ENCODE measurements at regions not wholly inside any gene's neighbourhood (a gene's known extent, or its start where the extent isn't known, plus 50 kb on each side); places are given as distances from the start of the nearest gene placed in this dataset.
"Not testable (repeated sequence)": the region's sequence is repeated elsewhere in the genome, so short reads cannot be mapped to it uniquely, and the experiment has no call there.

- DNase-seq (ENCODE audit: low read depth), result no peak
These were observed 93.1 kb upstream of the HIF1A start for GRCh38 chr14:61602003-61602732.

GRCh38 chr14:61602733-61603077, 92.6 kb upstream of the HIF1A start:
- no peak for DNase-seq (ENCODE audit: low read depth)

- DNase-seq (ENCODE audit: low read depth), result no peak
These were observed 91.6 kb upstream of the HIF1A start for GRCh38 chr14:61603736-61604135.

- DNase-seq (ENCODE audit: low read depth), result no peak
These were observed 87.6 kb upstream of the HIF1A start for GRCh38 chr14:61607570-61608244.

DNA sequence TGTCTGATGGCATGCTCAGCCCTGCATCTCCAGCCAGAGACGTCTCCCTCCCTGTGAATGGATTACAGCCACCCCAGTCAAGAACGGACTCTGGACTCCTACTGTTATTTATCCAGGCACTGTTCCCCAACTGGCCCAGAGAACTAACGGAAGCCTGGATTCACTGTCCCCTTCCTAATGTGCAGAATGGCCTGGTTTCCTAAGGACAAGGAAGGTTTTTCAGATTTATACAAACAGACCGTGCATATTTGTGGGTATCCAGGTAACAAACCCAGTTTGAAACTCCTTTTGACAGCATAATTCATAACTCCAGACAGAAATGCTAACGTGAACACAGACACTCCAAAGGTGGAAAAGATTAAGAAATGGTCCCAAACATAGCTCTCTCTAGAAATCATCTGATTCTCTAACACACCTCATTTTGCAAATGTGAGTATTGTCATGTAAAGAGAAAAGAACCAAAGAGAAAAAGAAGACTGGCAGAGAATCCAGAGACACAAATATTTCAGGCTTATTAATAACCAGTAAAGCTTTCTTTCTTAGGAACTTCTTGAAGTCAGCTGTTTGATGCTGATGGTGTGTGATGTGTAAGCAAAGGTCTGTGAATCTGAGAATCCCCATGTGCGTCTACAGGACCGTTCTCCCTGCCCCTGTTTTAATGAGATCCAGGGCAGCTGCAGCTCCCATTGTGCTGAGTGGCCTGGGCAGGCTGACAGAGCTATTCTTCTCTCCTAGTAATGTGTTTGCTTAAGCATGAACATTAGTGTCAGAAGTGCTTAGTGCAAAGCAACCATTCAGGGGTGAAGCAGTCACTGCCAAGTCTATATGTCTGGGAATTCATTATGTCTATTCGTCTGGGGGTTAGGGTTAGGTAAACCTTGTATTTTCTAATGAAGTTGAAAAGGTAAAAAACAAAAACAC, 86.8 kb upstream of the HIF1A start:
- no peak for DNase-seq (ENCODE audit: low read depth)

GRCh38 chr14:61609191-61609843, 86.0 kb upstream of the HIF1A start:
- DNase-seq (ENCODE audit: low read depth), result no peak

- no peak for DNase-seq (ENCODE audit: low read depth)
These were observed 85.4 kb upstream of the HIF1A start for GRCh38 chr14:61609884-61610283.

GRCh38 chr14:61610900-61611299, 84.4 kb upstream of the HIF1A start:
- no peak for DNase-seq (ENCODE audit: low read depth)

DNA sequence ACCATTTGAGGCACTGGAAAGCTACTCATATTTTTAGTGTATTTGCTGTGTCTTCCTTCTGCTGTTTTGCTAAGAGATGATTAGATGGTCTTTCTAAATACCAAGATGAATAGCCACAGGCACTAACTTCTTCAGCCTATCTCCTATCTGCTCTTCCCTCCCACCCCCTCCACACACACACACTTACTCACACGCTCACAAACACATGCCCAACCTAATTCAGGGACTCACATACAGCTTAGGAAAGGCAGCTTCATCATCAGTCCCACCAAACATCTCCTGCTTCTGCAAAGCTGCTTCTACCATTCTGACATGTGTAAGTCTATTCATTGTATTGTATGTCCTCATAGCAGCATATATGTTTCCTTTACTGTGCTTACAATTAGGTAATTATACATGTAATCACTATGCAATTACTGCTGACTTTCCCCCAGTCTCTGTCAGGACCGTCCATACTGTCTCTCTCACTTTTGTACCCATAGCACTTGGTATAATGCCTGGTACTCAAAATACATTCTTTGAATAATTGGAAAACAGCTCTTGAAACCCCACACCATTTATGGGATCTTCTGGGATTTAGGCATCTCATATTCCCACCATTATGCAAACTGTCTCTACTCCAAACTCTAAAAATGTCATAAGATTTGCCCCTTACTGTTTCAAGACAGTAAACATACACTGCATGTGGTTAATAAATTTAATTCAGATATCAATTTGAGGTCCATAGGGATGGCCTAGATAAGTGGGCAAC, 83.3 kb upstream of the HIF1A start:
- DNase-seq (ENCODE audit: low read depth), result no peak

- not testable (repeated sequence) for DNase-seq (ENCODE audit: low read depth)
These were observed 82.3 kb upstream of the HIF1A start for GRCh38 chr14:61613006-61613405.

DNA sequence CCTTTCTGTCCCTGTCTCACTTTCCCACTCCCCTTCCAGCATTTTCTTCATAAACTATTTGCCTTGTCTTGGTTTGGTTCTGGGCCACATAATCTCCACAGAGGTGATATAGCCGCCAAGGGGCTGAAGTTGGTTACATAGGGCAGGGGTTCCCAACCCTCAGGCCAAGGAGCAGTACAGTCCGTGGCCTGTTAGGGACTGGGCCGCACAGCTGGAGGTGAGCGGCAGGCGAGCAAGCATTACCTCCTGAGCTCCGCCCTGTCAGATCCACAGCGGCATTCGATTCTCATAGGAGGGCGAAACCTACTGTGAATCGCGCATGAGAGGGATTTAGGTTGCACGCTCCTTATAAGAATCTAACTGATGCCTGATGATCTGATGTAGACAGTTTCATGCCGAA, 80.6 kb upstream of the HIF1A start:
- DNase-seq (ENCODE audit: low read depth), result no peak

DNA sequence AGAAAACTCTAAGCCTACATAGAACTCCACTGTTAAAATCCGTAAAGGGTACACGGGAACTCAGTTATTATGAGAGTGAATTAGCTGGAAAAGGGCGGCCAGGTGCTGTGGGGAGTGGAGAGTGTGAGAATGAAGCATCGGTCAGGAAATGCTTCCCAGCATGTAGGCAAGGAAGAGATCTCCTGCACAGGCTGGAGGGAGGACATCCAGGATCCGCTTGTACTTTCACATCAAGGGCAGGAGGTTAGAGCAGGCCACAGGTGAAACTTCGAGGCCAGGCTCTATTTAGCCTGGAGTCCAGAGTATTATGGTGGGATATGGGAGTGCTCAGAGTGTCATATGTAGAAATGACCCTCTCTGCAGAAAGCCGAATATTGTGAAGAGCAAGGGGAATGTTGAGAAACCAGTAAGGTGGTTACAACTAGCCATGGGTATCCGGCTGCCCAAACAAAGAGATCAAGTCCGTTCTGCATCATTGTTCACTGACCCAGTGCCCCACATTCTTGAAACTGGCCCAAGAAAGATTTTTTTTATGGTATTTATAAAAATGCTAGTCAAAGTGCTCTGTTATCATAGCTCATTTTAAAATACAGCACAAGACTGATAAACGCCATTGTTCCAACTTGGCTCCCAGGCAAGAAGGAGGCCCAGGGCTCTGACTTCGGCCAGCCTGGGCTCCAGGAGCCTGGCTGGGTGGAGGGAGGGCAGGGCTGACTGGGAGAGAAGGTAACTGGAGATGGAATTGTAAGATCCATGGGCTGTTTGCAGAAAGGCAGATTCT, 79.4 kb upstream of the HIF1A start:
- DNase-seq (ENCODE audit: low read depth), result no peak

DNA sequence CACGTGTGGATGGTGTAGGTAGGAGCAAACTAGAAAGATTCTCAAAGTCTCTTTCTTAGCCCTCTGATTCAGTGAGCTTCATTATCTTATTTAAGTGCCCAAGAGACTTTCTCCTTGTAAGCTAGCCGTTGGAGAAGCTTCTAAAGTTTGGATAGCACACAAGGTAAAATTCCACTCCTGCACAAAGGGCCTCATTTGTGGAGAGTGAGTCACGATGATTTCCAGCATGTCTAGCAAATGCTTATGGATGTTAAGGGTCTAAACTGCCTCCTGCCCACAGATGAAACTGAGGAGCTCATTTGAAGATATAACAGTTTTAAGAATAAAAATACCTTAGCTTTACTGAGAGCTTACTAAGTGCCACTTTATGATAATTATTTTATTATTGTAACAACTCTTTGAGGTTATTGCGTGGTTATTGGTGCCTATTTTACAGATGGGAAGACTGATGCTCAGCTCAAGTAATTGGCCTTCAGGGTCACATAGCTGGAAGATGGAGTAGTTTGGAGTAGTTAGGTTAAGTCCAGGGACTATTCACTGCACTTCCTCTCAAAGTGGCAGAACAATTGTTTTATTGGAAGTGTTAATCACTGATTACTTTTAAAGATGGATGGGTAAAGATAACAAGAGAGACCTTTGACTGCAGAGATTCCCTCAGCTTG, 78.7 kb upstream of the HIF1A start:
- no peak for DNase-seq (ENCODE audit: low read depth)

DNA sequence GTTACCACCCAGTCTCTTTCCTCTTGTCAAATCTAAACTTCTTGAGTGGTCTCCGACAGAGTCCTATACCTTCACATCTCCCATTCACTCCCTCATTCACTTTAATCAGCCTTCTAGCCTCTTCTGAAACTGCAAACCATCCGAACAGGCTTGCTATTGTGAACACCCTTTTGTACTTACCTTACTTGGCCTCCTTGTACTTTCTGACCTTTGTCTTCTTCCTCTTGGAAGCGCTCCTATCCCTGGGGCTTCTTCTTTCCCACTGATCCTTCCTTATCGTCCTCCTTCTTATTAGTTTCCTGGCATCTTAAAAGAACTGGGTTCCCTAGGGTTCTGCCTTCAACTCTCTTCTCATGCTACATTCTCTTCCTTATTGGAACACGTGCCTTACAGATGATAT, 76.9 kb upstream of the HIF1A start:
- DNase-seq (ENCODE audit: low read depth), result no peak

- DNase-seq (ENCODE audit: low read depth), result no peak
These were observed 75.8 kb upstream of the HIF1A start for GRCh38 chr14:61619494-61619893.

GRCh38 chr14:61620130-61620946, 75.0 kb upstream of the HIF1A start:
- DNase-seq (ENCODE audit: low read depth), result peak; percentile 27

GRCh38 chr14:61621444-61621843, 73.9 kb upstream of the HIF1A start:
- no peak for DNase-seq (ENCODE audit: low read depth)

DNA sequence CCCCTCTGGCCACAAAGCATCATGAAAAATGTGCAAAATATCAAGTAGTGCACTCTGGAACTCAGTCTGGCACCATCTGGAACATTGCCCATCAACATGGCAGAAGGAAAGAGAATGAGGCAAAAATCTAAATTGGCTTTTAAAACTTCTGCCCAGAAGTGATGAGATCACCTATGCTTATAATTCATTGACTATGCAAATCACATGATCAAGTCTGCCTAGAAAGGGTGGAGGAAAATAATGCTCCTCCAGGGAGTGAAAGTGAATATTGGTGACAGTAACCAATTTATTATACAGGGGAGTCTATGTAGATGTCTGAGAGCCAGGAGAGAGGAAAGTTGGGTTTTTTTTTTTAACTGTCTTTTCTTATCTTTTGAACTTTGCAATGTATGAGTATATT, 73.3 kb upstream of the HIF1A start:
- no peak for DNase-seq (ENCODE audit: low read depth)

DNA sequence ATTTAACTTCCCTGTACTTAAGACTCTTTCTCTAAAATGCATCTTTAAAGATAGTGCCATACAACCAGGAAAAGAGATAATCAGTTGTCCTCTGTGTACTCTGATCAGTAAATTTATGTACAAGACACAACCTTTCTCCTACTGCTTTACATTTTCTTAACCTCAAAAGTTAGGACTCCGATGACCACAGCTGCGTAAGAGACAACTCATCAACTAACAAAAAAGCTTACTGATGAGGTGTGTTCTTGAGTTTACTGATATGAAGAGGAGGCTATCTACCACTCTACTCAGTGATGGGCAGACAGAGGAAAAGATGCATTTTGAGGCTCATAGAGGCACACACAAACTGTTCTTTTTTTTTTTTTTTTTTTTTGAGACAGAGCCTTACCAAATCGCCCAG, 71.4 kb upstream of the HIF1A start:
- no peak for DNase-seq (ENCODE audit: low read depth)

All from stimulated activated CD8-positive, alpha-beta memory T cell treated with anti-CD3 and anti-CD28 coated beads, Interleukin-4, amount 100 ng/mL, for 24 hours (primary cell).